ENCODE measurements at regions not wholly inside any gene's neighbourhood (a gene's known extent, or its start where the extent isn't known, plus 50 kb on each side); places are given as distances from the start of the nearest gene placed in this dataset.

- no peak for ATAC-seq (ENCODE audit: poor library complexity)
- intact Hi-C loops (cut with DNase I), result no loop called here
- no peak for DNase-seq
These were observed 85.9 kb upstream of the KLHL25 start for GRCh38 chr15:85880501-85881190.

GRCh38 chr15:85886309-85886811 lies 91.6 kb upstream of the KLHL25 start:
- no peak for DNase-seq
- intact Hi-C loops (cut with DNase I), result no loop called here
- no peak for ATAC-seq (ENCODE audit: poor library complexity)

GRCh38 chr15:85889956-85890619 lies 95.4 kb upstream of the KLHL25 start:
- intact Hi-C loops (cut with DNase I), result no loop called here
- ATAC-seq (ENCODE audit: poor library complexity), result no peak

GRCh38 chr15:85890620-85890980 lies 95.9 kb upstream of the KLHL25 start:
- ATAC-seq (ENCODE audit: poor library complexity), result no peak
- intact Hi-C loops (cut with DNase I), result no loop called here

More at GRCh38 chr15:85889956-85890619, 95.4 kb upstream of the KLHL25 start:
- DNase-seq, result no peak

GRCh38 chr15:85891470-85891869 lies 96.7 kb upstream of the KLHL25 start:
- DNase-seq, result no peak
- ATAC-seq (ENCODE audit: poor library complexity), result no peak
- intact Hi-C loops (cut with DNase I), result no loop called here

More at GRCh38 chr15:85890620-85890980, 95.9 kb upstream of the KLHL25 start:
- DNase-seq, result no peak

GRCh38 chr15:85892232-85892631 lies 97.5 kb upstream of the KLHL25 start:
- intact Hi-C loops (cut with DNase I), result no loop called here
- DNase-seq, result no peak
- no peak for ATAC-seq (ENCODE audit: poor library complexity)

GRCh38 chr15:85897207-85897894 lies 102.6 kb upstream of the KLHL25 start:
- DNase-seq (no peak), ATAC-seq (ENCODE audit: poor library complexity) (no peak)
- intact Hi-C loops (cut with DNase I), result no loop called here

GRCh38 chr15:85897895-85898717 lies 103.4 kb upstream of the KLHL25 start:
- no peak for DNase-seq
- no peak for ATAC-seq (ENCODE audit: poor library complexity)
- intact Hi-C loops (cut with DNase I), result no loop called here

GRCh38 chr15:85899927-85900326 lies 105.2 kb upstream of the KLHL25 start:
- ATAC-seq (ENCODE audit: poor library complexity) (no peak), DNase-seq (no peak)
- intact Hi-C loops (cut with DNase I), result no loop called here

GRCh38 chr15:85905751-85906450 lies 111.2 kb upstream of the KLHL25 start:
- no peak for DNase-seq
- intact Hi-C loops (cut with DNase I), result no loop called here
- no peak for ATAC-seq (ENCODE audit: poor library complexity)

GRCh38 chr15:85906640-85907039 lies 111.9 kb upstream of the KLHL25 start:
- intact Hi-C loops (cut with DNase I), result no loop called here
- ATAC-seq (ENCODE audit: poor library complexity) (no peak), DNase-seq (no peak)

GRCh38 chr15:85910834-85911233 lies 116.1 kb upstream of the KLHL25 start:
- intact Hi-C loops (cut with DNase I), result no loop called here
- ATAC-seq (ENCODE audit: poor library complexity) (no peak), DNase-seq (no peak)

GRCh38 chr15:85913461-85913860 lies 118.7 kb upstream of the KLHL25 start:
- no peak for ATAC-seq (ENCODE audit: poor library complexity)
- intact Hi-C loops (cut with DNase I), result no loop called here

GRCh38 chr15:85920956-85921355 lies 126.2 kb upstream of the KLHL25 start:
- DNase-seq, result no peak
- ATAC-seq (ENCODE audit: poor library complexity), result no peak
- intact Hi-C loops (cut with DNase I), result no loop called here

More at GRCh38 chr15:85913461-85913860, 118.7 kb upstream of the KLHL25 start:
- no peak for DNase-seq

GRCh38 chr15:85924088-85924487 lies 129.4 kb upstream of the KLHL25 start:
- DNase-seq, result no peak
- intact Hi-C loops (cut with DNase I), result no loop called here
- ATAC-seq (ENCODE audit: poor library complexity), result no peak

- DNase-seq (no peak), ATAC-seq (ENCODE audit: poor library complexity) (no peak)
- intact Hi-C loops (cut with DNase I), result no loop called here
These were observed 131.0 kb upstream of the KLHL25 start for GRCh38 chr15:85925649-85926237.

- intact Hi-C loops (cut with DNase I), result no loop called here
- DNase-seq, result no peak
- ATAC-seq (ENCODE audit: poor library complexity), result no peak
These were observed 132.1 kb upstream of the KLHL25 start for GRCh38 chr15:85926834-85927233.

- intact Hi-C loops (cut with DNase I), result no loop called here
- no peak for ATAC-seq (ENCODE audit: poor library complexity)
- no peak for DNase-seq
These were observed 133.3 kb upstream of the KLHL25 start for GRCh38 chr15:85927931-85928537.

Data from Right ventricle myocardium superior (tissue), 1 donor.